ENCODE measurements at regions not wholly inside any gene's neighbourhood (a gene's known extent, or its start where the extent isn't known, plus 50 kb on each side); places are given as distances from the start of the nearest gene placed in this dataset.

GRCh38 chr6:166861304-166861703, 95.0 kb downstream of the RNASET2 start:
- TF ChIP-seq ZNF565 (CRISPR knock-in tag; conservative IDR thresholded peaks at IDR 0.05; ENCODE audit: low read depth) (no peak), ZFP3 (CRISPR knock-in tag; IDR thresholded peaks at IDR 0.05) (no peak), ZNF70 (CRISPR knock-in tag; IDR thresholded peaks at IDR 0.05) (no peak), TCF4 (CRISPR knock-in tag; IDR thresholded peaks at IDR 0.05; ENCODE audit: borderline replicate concordance) (no peak), PPARA (CRISPR knock-in tag; IDR thresholded peaks at IDR 0.05; ENCODE audit: borderline replicate concordance) (no peak), PATZ1 (CRISPR knock-in tag; IDR thresholded peaks at IDR 0.05; ENCODE audit: borderline replicate concordance) (no peak), ZFP30 (CRISPR knock-in tag; IDR thresholded peaks at IDR 0.05) (no peak)

Measured in SK-N-SH treated with all-trans-retinoic acid at 6 μM for 48 hours (cell line).